A673 (cell line): ENCODE measurements at regions not wholly inside any gene's neighbourhood (a gene's known extent, or its start where the extent isn't known, plus 50 kb on each side); places are given as distances from the start of the nearest gene placed in this dataset.
"Not testable (repeated sequence)": the region's sequence is repeated elsewhere in the genome, so short reads cannot be mapped to it uniquely, and the experiment has no call there.

Source experiments
- CTCF ChIP-seq: fragments of 300-800, 200-600 bp; sonication (generic); conservative IDR thresholded peaks from 2 replicates; pipeline ENCODE4 v1.5.1; 2017; ENCODE audit warnings: low read depth, mild to moderate bottlenecking, antibody characterized with exemption, low read length, moderate library complexity, mixed read lengths
- EZH2 ChIP-seq: fragments of 200-600 bp; sonication (generic); IDR thresholded peaks from 2 replicates; pipeline ENCODE4 v1.6.1; 2017; ENCODE audit warnings: borderline replicate concordance, low read depth, mild to moderate bottlenecking, mixed read lengths, antibody characterized with exemption, low read length; ENCODE audit not compliant: poor library complexity, severe bottlenecking

GRCh38 chr15:24331964-24332363 is 343.6 kb upstream of the NPAP1 start:
- not testable (repeated sequence) for TF ChIP-seq CTCF, EZH2
